Keratinocyte (primary cell): ENCODE measurements at regions not wholly inside any gene's neighbourhood (a gene's known extent, or its start where the extent isn't known, plus 50 kb on each side); places are given as distances from the start of the nearest gene placed in this dataset.

Experiments
- DNase-seq: peaks from one replicate; pipeline ENCODE4 v3.0.0-alpha.2; 2011; ENCODE audit warnings: low read depth, missing footprints, low spot score
- FAIRE-seq: peaks from 2 replicates; lab custom pipeline; 2011; peaks lifted over from hg19 to GRCh38; lab: Jason Lieb, UNC
- H2AFZ ChIP-seq: 2 replicates; pipeline ENCODE4 v1.6.0; 2012; ENCODE audit warnings: low read length, control low read depth, inconsistent platforms; ENCODE audit not compliant: control insufficient read depth
- H3K27ac ChIP-seq: 2 replicates; pipeline ENCODE4 v1.5.1; 2011; ENCODE audit warnings: low read length; ENCODE audit not compliant: control insufficient read depth, insufficient read depth
- H3K27me3 ChIP-seq: 3 replicates; pipeline ENCODE4 v1.6.0; 2011; ENCODE audit warnings: low read length; ENCODE audit not compliant: control insufficient read depth, insufficient read depth; ENCODE audit errors: extremely low read depth
- H3K36me3 ChIP-seq, 2 experiments: 2 replicates in 1 of 2; 3 replicates in 1 of 2; pipeline ENCODE4 v1.5.1; 2011; ENCODE audit warnings: low read length in 2 of 2, mild to moderate bottlenecking in 1 of 2; ENCODE audit not compliant: control insufficient read depth in 2 of 2, insufficient read depth in 2 of 2; ENCODE audit errors: extremely low read depth in 1 of 2
- H3K4me1 ChIP-seq: 3 replicates; pipeline ENCODE4 v1.5.1; 2011; ENCODE audit warnings: low read length; ENCODE audit not compliant: control insufficient read depth, insufficient read depth; ENCODE audit errors: extremely low read depth
- H3K4me2 ChIP-seq: 3 replicates; pipeline ENCODE4 v1.6.0; 2011; ENCODE audit warnings: low read depth, low read length; ENCODE audit not compliant: control insufficient read depth, insufficient read depth; ENCODE audit errors: extremely low read depth
- H3K4me3 ChIP-seq, 3 experiments: fragments of 200-600 bp in 1 of 3; sonication (generic) in 1 of 3; 2 replicates in 2 of 3; 3 replicates in 1 of 3; pipeline ENCODE4 v1.5.1; 2011 to 2016; ENCODE audit warnings: low read length in 3 of 3, mild to moderate bottlenecking in 3 of 3, control low read depth in 2 of 3, inconsistent platforms in 1 of 3, low read depth in 1 of 3, mixed read lengths in 1 of 3, mixed run types in 1 of 3, moderate library complexity in 1 of 3; ENCODE audit not compliant: control insufficient read depth in 2 of 3, insufficient read depth in 2 of 3; ENCODE audit errors: extremely low read depth in 1 of 3
- H3K79me2 ChIP-seq: 2 replicates; pipeline ENCODE4 v1.6.0; 2012; ENCODE audit warnings: low read length; ENCODE audit not compliant: control insufficient read depth, insufficient read depth
- H3K9ac ChIP-seq: 3 replicates; pipeline ENCODE4 v1.6.0; 2011; ENCODE audit warnings: low read length; ENCODE audit not compliant: control insufficient read depth, insufficient read depth; ENCODE audit errors: extremely low read depth
- H3K9me1 ChIP-seq: 3 replicates; pipeline ENCODE4 v1.6.0; 2011; ENCODE audit warnings: low read length; ENCODE audit not compliant: control insufficient read depth, insufficient read depth; ENCODE audit errors: extremely low read depth
- H3K9me3 ChIP-seq: 2 replicates; pipeline ENCODE4 v1.5.1; 2012; ENCODE audit warnings: low read depth, low read length; ENCODE audit not compliant: control insufficient read depth
- H4K20me1 ChIP-seq: 3 replicates; pipeline ENCODE4 v1.6.0; 2011; ENCODE audit warnings: low read length; ENCODE audit not compliant: control insufficient read depth, insufficient read depth; ENCODE audit errors: extremely low read depth
- EZH2 ChIP-seq: IDR thresholded peaks from one replicate; pipeline ENCODE4 v1.6.1; 2012; ENCODE audit warnings: inconsistent platforms, mild to moderate bottlenecking, low read length, moderate library complexity
- dilution Hi-C: fragments of 300-500 bp; cut with MboI; formaldehyde crosslinking; loops from one replicate; pipeline ENCODE4 v1.7.0; 2020; ENCODE audit warnings: low sequenced_read_pairs; ENCODE audit not compliant: extremely low pct_ligation_motif_present
- TF ChIP-seq, protein P1 (sequence below), 3 experiments: IDR thresholded peaks in 1 of 3; conservative IDR thresholded peaks in 1 of 3; optimal IDR thresholded peaks in 1 of 3; 2 replicates in 2 of 3; 3 replicates in 1 of 3; pipeline versions ENCODE3 to v1.5.1; 2011; ENCODE audit warnings: low read length in 3 of 3, mild to moderate bottlenecking in 3 of 3, moderate library complexity in 2 of 3, control low read depth in 1 of 3, inconsistent platforms in 1 of 3; ENCODE audit not compliant: insufficient read depth in 2 of 3; ENCODE audit errors: extremely low read depth in 1 of 3

GRCh38 chr3:182567700-182568099, 225.6 kb upstream of the ATP11B start:
- no peak overlapping the region for H2AFZ ChIP-seq
- TF ChIP-seq, protein P1, sequence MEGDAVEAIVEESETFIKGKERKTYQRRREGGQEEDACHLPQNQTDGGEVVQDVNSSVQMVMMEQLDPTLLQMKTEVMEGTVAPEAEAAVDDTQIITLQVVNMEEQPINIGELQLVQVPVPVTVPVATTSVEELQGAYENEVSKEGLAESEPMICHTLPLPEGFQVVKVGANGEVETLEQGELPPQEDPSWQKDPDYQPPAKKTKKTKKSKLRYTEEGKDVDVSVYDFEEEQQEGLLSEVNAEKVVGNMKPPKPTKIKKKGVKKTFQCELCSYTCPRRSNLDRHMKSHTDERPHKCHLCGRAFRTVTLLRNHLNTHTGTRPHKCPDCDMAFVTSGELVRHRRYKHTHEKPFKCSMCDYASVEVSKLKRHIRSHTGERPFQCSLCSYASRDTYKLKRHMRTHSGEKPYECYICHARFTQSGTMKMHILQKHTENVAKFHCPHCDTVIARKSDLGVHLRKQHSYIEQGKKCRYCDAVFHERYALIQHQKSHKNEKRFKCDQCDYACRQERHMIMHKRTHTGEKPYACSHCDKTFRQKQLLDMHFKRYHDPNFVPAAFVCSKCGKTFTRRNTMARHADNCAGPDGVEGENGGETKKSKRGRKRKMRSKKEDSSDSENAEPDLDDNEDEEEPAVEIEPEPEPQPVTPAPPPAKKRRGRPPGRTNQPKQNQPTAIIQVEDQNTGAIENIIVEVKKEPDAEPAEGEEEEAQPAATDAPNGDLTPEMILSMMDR (optimal IDR thresholded peaks at IDR 0.05 in 1 of 3, IDR thresholded peaks at IDR 0.05 in 1 of 3, conservative IDR thresholded peaks at IDR 0.05 in 1 of 3; ENCODE audit: extremely low read depth in 1 of 3, insufficient read depth in 2 of 3, low read length in 3 of 3) = no peak
- TF ChIP-seq EZH2 = no peak
- H3K79me2 ChIP-seq = no peaks in the 10 kb centered on the region
- no peak for FAIRE-seq
- no peaks in the 10 kb centered on the region for H3K27me3 ChIP-seq
- H3K4me2 ChIP-seq = no peak overlapping the region
- H3K36me3 ChIP-seq = no peaks in the 10 kb centered on the region
- DNase-seq = no peak
- no peaks in the 10 kb centered on the region for H3K4me1 ChIP-seq
- dilution Hi-C loops = no loop called here
- no peak overlapping the region for H3K4me3 ChIP-seq
- no peaks in the 10 kb centered on the region for H3K9me1 ChIP-seq
- no peak overlapping the region for H3K9ac ChIP-seq
- no peaks in the 10 kb centered on the region for H3K9me3 ChIP-seq
- no peaks in the 10 kb centered on the region for H4K20me1 ChIP-seq
- no peak overlapping the region for H3K27ac ChIP-seq

DNA sequence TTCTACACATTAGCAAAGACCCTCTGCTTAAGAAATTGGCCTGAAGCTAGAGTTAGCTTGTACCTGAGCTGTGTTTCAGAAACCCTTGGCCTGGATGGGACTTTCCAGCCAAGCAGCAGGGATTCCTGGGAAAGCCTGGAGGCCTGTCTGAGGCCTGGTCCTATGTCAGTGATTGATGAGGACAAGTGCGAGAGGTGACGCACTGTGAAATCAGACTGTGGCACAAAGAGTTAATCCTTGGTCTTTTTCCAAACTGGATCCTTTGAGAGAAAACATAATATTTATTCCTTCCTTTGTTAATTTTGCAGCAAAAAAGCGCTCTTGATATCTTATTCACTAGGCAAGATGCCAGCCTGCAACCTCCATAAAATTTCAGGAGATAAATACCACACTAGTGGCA, 225.0 kb upstream of the ATP11B start:
- Histone ChIP-seq H3K27ac (no peak overlapping the region), H3K36me3 (no peaks in the 10 kb centered on the region), H4K20me1 (no peaks in the 10 kb centered on the region), H3K4me2 (no peak overlapping the region), H3K9me3 (no peaks in the 10 kb centered on the region), H3K79me2 (no peaks in the 10 kb centered on the region), H3K9ac (no peak overlapping the region), H2AFZ (no peak overlapping the region), H3K27me3 (no peaks in the 10 kb centered on the region), H3K4me3 (no peak overlapping the region), H3K4me1 (no peaks in the 10 kb centered on the region), H3K9me1 (no peaks in the 10 kb centered on the region)
- FAIRE-seq = no peak
- TF ChIP-seq, protein P1 (optimal IDR thresholded peaks at IDR 0.05 in 1 of 3, IDR thresholded peaks at IDR 0.05 in 1 of 3, conservative IDR thresholded peaks at IDR 0.05 in 1 of 3; ENCODE audit: extremely low read depth in 1 of 3, insufficient read depth in 2 of 3, low read length in 3 of 3) = no peak
- no peak for TF ChIP-seq EZH2
- no peak for DNase-seq
- dilution Hi-C loops = no loop called here
